Epithelial cell of esophagus (primary cell): ENCODE measurements at regions not wholly inside any gene's neighbourhood (a gene's known extent, or its start where the extent isn't known, plus 50 kb on each side); places are given as distances from the start of the nearest gene placed in this dataset.

Experiments
- DNase-seq: peaks from one replicate; pipeline ENCODE4 v3.0.0; 2010; ENCODE audit warnings: low read depth
- H3K4me3 ChIP-seq: 2 replicates; pipeline ENCODE4 v1.5.1; 2011; ENCODE audit warnings: mild to moderate bottlenecking, low read length, control low read depth
- TF ChIP-seq, protein P1 (sequence below): IDR thresholded peaks from 2 replicates; pipeline ENCODE4 v1.5.1; 2011; ENCODE audit warnings: low read depth, mild to moderate bottlenecking, low read length, control low read depth, inconsistent platforms; ENCODE audit not compliant: insufficient read depth; ENCODE audit errors: missing control alignments

DNA sequence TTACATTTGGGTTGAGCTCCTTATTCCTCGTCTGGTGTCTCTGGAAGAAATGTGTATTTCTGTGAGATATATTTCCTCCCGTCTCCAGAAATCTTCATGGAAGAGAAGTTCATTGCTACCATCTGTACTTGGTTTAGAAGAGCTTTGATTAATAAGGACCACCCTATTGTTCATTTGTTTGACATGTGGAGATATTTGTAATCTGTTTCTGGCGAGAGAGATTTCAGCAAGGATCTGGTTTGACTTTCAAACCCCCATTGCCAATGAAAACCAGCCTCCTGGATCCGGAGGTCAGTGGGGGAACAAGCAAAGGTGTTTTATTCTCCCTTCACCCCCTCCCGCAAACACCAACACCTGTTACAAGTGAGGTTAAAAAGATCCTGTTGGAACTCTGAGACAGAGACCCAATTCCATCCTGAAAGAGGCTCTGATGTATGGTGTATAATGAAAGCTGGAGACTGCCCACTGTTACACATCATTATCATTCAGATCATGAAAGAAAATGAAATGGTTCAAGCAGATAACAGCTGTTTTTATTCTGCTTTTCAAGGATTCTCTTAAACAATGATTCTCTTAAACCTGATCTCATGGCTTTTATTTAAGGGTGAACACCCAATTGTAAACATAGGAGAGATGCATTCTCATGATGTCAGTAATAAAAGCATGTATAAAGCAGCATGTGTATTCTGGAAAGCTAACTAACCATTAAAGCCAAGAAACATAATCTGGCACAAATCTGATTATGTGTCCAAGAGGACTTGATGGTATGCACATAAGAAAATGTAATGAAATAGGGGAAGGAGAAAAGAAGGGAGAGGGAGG, 393.5 kb upstream of the ADGRL2 start:
- H3K4me3 ChIP-seq = no peak overlapping the region
- no peak for DNase-seq
- TF ChIP-seq, protein P1, sequence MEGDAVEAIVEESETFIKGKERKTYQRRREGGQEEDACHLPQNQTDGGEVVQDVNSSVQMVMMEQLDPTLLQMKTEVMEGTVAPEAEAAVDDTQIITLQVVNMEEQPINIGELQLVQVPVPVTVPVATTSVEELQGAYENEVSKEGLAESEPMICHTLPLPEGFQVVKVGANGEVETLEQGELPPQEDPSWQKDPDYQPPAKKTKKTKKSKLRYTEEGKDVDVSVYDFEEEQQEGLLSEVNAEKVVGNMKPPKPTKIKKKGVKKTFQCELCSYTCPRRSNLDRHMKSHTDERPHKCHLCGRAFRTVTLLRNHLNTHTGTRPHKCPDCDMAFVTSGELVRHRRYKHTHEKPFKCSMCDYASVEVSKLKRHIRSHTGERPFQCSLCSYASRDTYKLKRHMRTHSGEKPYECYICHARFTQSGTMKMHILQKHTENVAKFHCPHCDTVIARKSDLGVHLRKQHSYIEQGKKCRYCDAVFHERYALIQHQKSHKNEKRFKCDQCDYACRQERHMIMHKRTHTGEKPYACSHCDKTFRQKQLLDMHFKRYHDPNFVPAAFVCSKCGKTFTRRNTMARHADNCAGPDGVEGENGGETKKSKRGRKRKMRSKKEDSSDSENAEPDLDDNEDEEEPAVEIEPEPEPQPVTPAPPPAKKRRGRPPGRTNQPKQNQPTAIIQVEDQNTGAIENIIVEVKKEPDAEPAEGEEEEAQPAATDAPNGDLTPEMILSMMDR = no peak

DNA sequence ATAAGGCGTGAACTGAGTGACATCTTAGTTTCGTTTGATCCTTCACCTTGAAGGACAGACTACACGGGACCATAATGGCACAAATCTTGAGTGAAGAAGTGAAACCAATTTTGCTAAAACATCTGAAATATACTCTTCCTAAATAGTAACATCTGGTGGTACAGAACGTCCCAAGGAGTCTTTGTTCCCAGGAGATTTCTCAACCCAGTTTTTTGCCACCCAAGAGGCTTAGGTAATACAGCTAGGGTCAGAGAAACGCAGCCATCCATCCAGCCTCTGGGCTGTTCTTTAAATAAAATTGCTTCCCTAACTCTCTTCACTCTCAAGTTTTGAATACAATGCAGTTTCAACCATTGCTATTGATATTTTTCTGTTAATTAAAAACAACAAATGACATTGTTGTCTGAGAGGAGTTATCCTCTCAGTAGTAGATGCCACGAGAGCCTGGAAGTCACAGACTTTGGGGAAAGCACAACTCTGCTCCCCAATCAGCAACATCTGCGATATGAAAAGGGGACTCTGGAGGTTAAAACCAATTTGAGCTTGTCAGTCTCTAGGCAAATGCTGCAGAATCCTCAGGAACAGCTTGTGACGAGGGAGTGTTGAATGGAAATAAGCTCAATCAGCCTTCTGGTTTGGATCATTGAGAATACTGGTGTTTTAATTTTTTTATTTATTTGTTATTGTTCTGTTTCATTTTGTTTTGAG, 394.3 kb upstream of the ADGRL2 start:
- no peak overlapping the region for H3K4me3 ChIP-seq
- TF ChIP-seq, protein P1 = no peak
- DNase-seq = no peak

DNA sequence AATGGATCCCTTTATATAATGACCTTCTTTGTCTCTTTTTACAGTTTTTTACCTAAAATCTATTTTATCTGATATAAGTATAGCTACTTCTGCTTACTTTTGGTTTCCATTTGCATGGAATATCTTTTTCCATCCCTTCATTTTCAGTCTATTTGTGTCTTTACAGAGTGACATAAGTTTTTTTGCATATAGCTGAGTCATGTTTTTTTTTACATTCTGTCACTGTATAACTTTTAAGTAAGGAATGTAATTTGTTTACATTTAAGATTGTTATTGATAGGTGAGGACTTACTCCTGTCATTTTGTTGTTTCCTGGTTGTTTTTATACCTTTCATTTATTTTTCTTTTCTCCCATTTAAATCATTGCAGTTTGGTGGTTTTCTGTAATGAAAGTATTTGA, 402.7 kb upstream of the ADGRL2 start:
- TF ChIP-seq, protein P1 = no peak
- DNase-seq = no peak
- no peak overlapping the region for H3K4me3 ChIP-seq

DNA sequence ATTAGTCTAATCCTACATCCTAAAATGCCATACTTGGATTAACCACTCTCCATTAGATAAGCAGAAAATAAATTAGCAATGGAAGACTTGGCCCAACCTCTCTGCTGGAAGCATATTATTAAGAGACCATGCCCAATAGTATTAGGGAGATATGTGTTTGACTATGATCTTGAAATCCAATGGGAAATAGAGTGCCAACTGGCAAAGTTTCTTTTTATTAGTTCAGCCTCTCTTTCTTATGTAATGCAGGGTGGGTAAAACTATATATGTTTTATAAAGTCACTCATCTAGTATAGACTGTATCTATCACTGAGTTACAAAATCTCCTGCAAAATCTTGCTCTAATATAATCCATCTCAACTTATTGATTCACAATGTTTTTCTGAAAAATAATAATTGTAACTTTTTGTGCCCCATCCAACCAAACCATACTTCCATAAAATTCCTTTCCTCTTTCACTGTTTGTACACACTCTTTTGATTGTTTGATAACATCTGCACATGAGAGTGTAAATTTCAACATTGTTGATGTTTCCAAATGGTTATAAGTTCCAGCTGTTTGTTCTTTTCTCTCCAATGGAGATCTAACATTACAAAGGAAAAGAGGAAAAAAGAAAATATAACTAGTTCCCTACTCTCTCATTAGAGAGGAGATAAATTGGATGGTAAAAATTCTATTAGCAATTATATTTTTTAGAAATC, 408.1 kb upstream of the ADGRL2 start:
- TF ChIP-seq, protein P1 = no peak
- no peak for DNase-seq
- H3K4me3 ChIP-seq = no peak overlapping the region

DNA sequence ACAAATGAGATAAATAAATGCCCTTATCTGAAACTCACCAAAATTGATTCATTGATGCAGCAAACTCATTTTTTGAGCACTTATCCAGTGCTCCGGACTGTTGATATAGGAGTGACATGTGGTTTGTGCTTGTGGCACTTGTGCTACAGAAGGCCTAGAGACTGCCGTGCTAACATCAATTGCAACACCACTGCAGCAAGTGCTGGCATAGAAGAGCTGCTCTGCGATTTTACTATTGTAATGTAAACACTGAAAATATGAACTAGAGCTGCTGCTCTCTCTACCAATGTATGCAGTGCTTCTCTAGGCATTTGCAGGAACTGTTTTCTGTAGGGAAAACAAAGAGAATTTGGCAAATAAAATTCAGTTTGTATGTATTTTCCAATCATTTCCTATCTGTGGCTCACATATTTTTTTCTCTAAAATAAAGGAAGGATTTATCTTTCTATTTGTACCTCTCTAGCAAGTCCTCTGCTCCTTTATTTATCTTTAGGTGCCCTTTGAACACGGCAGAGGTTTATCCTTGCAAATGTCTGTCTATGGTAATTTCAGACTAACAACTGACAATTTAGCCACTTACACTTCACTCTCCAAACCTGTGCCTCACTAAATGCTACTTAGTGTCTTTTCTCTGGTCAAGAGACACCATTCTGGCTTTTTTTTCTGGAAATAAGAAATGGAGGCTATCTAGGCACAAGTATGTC, 409.5 kb upstream of the ADGRL2 start:
- TF ChIP-seq, protein P1 = no peak
- peak; percentile 2 for DNase-seq
- no peak overlapping the region for H3K4me3 ChIP-seq

DNA sequence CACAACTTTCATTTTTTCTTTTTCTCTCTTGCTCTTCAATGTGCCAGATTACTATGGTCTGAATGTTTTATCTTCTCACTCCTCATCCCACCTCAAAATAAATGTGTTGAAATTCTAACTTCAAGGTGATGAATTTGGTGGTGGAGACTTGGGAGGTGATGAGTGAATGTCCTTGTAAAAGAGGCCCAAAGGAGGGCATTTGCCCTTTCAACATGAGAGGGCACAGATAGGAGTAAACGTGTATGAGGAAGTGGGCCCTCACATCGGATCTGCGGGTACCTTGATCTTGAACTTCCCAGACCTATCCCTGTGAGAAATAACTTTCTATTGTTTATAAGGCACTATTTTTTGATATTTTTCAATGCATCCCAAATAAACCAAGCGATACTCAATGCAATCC, 412.3 kb upstream of the ADGRL2 start:
- no peak overlapping the region for H3K4me3 ChIP-seq
- DNase-seq = no peak
- TF ChIP-seq, protein P1 = no peak
